ENCODE measurements at regions not wholly inside any gene's neighbourhood (a gene's known extent, or its start where the extent isn't known, plus 50 kb on each side); places are given as distances from the start of the nearest gene placed in this dataset.

DNA sequence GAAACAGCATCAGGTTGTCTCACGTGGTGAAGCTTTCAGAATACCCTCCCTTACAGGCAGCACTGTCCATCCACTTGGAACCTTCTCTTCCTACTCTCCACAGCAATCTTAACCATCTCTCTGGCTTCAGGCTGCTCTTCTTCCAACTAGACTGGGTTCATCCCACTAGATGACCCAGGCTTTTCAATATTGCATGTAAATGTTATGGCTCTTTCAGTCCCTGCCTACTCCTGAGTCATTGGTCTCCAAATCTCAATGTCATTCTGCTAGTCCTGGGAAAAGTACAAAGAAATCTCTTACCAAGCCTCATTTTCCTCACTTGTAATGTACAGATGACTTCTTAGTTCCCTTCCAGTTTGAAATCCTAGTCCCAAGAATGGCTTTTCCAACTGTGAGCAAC is 109.7 kb upstream of the CTNNB1 start:
- H3K4me3 ChIP-seq (ENCODE audit: low read depth in 2 of 2, low read length in 2 of 2): no peak overlapping the region
- no peaks in the 10 kb centered on the region for H3K36me3 ChIP-seq (ENCODE audit: control insufficient read depth, insufficient read depth, low read length)
- POLR2A ChIA-PET: no interaction called here
- H3K27ac ChIP-seq (ENCODE audit: low read length): no peak overlapping the region
- no peak for TF ChIP-seq REST (IDR thresholded peaks at IDR 0.05; ENCODE audit: insufficient read depth in 1 of 2, low read depth in 2 of 2, low read length in 1 of 2)
- TF ChIP-seq POLR2AphosphoS5 (IDR thresholded peaks at IDR 0.05; ENCODE audit: low read depth, low read length): no peak
- TF ChIP-seq SIN3A (IDR thresholded peaks at IDR 0.05; ENCODE audit: borderline replicate concordance, insufficient read depth, low read depth, low read length): no peak
- no peak for TF ChIP-seq TCF7L2 (IDR thresholded peaks at IDR 0.05; ENCODE audit: low read depth, low read length)
- TF ChIP-seq CTCF (IDR thresholded peaks at IDR 0.05): no peak
- H3K4me1 ChIP-seq (ENCODE audit: control insufficient read depth, insufficient read depth, low read length): no peaks in the 10 kb centered on the region
- CTCF ChIA-PET: no interaction called here
- ATAC-seq (no peak), DNase-seq (ENCODE audit: low read depth, low spot score) (no peak)
- H3K27me3 ChIP-seq (ENCODE audit: control insufficient read depth, insufficient read depth, low read length): no peaks in the 10 kb centered on the region
- no peaks in the 10 kb centered on the region for H3K9me3 ChIP-seq (ENCODE audit: control insufficient read depth, insufficient read depth, low read depth, low read length)
- no TSS peak for BruUV-seq (replicated peaks)
- in situ Hi-C loops (cut with HindIII; ENCODE audit: low pct_unique_long_range_greater_than_20kb, low sequenced_read_pairs) (no loop called here), intact Hi-C loops (cut with micrococcal nuclease; ENCODE audit: unreplicated experiment) (no loop called here)

- Histone ChIP-seq H3K4me1 (ENCODE audit: control insufficient read depth, insufficient read depth, low read length) (no peaks in the 10 kb centered on the region), H3K36me3 (ENCODE audit: control insufficient read depth, insufficient read depth, low read length) (no peaks in the 10 kb centered on the region), H3K27me3 (ENCODE audit: control insufficient read depth, insufficient read depth, low read length) (no peaks in the 10 kb centered on the region), H3K9me3 (ENCODE audit: control insufficient read depth, insufficient read depth, low read depth, low read length) (no peaks in the 10 kb centered on the region), H3K4me3 (ENCODE audit: low read depth in 2 of 2, low read length in 2 of 2) (no peak overlapping the region), H3K27ac (ENCODE audit: low read length) (no peak overlapping the region)
- BruUV-seq (replicated peaks): no TSS peak
- intact Hi-C loops (cut with micrococcal nuclease; ENCODE audit: unreplicated experiment) (no loop called here), in situ Hi-C loops (cut with HindIII; ENCODE audit: low pct_unique_long_range_greater_than_20kb, low sequenced_read_pairs) (no loop called here)
- POLR2A ChIA-PET: no interaction called here
- ATAC-seq: no peak
- CTCF ChIA-PET: no interaction called here
- no peak for DNase-seq (ENCODE audit: low read depth, low spot score)
- no peak for TF ChIP-seq REST (IDR thresholded peaks at IDR 0.05; ENCODE audit: insufficient read depth in 1 of 2, low read depth in 2 of 2, low read length in 1 of 2)
- no peak for TF ChIP-seq POLR2AphosphoS5 (IDR thresholded peaks at IDR 0.05; ENCODE audit: low read depth, low read length)
- no peak for TF ChIP-seq TCF7L2 (IDR thresholded peaks at IDR 0.05; ENCODE audit: low read depth, low read length)
- TF ChIP-seq CTCF (IDR thresholded peaks at IDR 0.05): no peak
- no peak for TF ChIP-seq SIN3A (IDR thresholded peaks at IDR 0.05; ENCODE audit: borderline replicate concordance, insufficient read depth, low read depth, low read length)
Measured at GRCh38 chr3:41092844-41093243, 106.5 kb upstream of the CTNNB1 start.
